ENCODE measurements at regions not wholly inside any gene's neighbourhood (a gene's known extent, or its start where the extent isn't known, plus 50 kb on each side); places are given as distances from the start of the nearest gene placed in this dataset.

DNA sequence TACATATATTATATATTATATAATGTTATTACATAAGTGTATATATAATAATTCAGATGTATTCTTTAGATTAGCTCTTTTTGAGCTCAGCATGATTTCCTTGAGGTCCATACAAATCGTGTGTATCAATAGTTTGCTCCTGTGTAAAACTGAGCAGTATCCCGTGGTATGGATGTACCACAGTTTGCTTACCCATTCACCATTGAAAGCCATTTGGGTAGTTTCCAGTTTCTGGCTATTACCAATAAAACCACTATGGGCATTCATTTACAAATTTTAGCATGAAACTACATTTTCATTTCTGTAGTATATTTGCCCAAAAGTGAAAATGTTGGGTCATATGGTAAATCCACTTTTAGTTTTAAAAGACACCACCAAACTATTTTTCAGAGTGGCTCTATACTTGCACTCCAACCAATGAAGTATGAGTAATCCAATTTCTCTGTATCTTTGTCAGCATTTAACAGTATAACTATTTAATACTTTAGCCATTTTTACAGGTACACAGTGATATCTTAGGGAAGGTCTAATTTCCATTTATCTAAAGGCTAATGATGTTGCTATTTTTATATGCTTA, 1361.4 kb upstream of the GBE1 start:
- TF ChIP-seq EZH2phosphoT487 (IDR thresholded peaks at IDR 0.05; ENCODE audit: borderline replicate concordance, low read length) = no peak
- TF ChIP-seq, protein P1, sequence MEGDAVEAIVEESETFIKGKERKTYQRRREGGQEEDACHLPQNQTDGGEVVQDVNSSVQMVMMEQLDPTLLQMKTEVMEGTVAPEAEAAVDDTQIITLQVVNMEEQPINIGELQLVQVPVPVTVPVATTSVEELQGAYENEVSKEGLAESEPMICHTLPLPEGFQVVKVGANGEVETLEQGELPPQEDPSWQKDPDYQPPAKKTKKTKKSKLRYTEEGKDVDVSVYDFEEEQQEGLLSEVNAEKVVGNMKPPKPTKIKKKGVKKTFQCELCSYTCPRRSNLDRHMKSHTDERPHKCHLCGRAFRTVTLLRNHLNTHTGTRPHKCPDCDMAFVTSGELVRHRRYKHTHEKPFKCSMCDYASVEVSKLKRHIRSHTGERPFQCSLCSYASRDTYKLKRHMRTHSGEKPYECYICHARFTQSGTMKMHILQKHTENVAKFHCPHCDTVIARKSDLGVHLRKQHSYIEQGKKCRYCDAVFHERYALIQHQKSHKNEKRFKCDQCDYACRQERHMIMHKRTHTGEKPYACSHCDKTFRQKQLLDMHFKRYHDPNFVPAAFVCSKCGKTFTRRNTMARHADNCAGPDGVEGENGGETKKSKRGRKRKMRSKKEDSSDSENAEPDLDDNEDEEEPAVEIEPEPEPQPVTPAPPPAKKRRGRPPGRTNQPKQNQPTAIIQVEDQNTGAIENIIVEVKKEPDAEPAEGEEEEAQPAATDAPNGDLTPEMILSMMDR (IDR thresholded peaks at IDR 0.05; ENCODE audit: low read depth, low read length, poor library complexity, severe bottlenecking) = no peak
